ENCODE measurements at regions not wholly inside any gene's neighbourhood (a gene's known extent, or its start where the extent isn't known, plus 50 kb on each side); places are given as distances from the start of the nearest gene placed in this dataset.

- no peak for DNase-seq
- no peak overlapping the region for H3K27ac Mint-ChIP-seq
- intact Hi-C loops (cut with DNase I, micrococcal nuclease), result no loop called here
- no peaks in the 10 kb centered on the region for H3K9me3 ChIP-seq (ENCODE audit: control insufficient read depth in 1 of 2, insufficient read depth in 1 of 2, low read length in 2 of 2)
- no peak for ATAC-seq (ENCODE audit: poor library complexity)
- no peaks in the 10 kb centered on the region for H3K36me3 ChIP-seq (ENCODE audit: insufficient read depth, low read length)
- no peaks in the 10 kb centered on the region for H3K4me1 Mint-ChIP-seq (ENCODE audit: low read depth)
- CTCF ChIA-PET, result no interaction called here
- H3K27me3 Mint-ChIP-seq, result no peaks in the 10 kb centered on the region
- no peak for TF ChIP-seq CTCF (IDR thresholded peaks at IDR 0.05)
- no peak overlapping the region for H3K4me3 ChIP-seq (ENCODE audit: low read length)
- no peak overlapping the region for H3K4me3 Mint-ChIP-seq
- POLR2A ChIA-PET, result no interaction called here
- H3K27ac ChIP-seq (ENCODE audit: low read depth in 1 of 2, low read length in 2 of 2), result no peak overlapping the region
- H3K36me3 Mint-ChIP-seq (ENCODE audit: low read depth), result no peaks in the 10 kb centered on the region
- no peaks in the 10 kb centered on the region for H3K4me1 ChIP-seq (ENCODE audit: insufficient read depth, low read length)
- H3K9me3 Mint-ChIP-seq, result no peaks in the 10 kb centered on the region
- H3K27me3 ChIP-seq (ENCODE audit: control insufficient read depth in 1 of 2, insufficient read depth in 2 of 2, low read length in 2 of 2), result no peaks in the 10 kb centered on the region
Measured at GRCh38 chr13:73157031-73157430, 98.2 kb downstream of the KLF5 start.

- no peak overlapping the region for H3K27ac ChIP-seq (ENCODE audit: low read depth in 1 of 2, low read length in 2 of 2)
- H3K4me1 ChIP-seq (ENCODE audit: insufficient read depth, low read length), result no peaks in the 10 kb centered on the region
- ChIA-PET CTCF (no interaction called here), POLR2A (no interaction called here)
- peaks cover 0 to 8% of the 10 kb centered on the region in 2 experiments for H3K9me3 ChIP-seq (ENCODE audit: control insufficient read depth in 1 of 2, insufficient read depth in 1 of 2, low read length in 2 of 2)
- Mint-ChIP-seq H3K9me3 (no peaks in the 10 kb centered on the region), H3K4me1 (ENCODE audit: low read depth) (no peaks in the 10 kb centered on the region), H3K36me3 (ENCODE audit: low read depth) (no peaks in the 10 kb centered on the region), H3K27ac (no peak overlapping the region), H3K4me3 (no peak overlapping the region), H3K27me3 (no peaks in the 10 kb centered on the region)
- DNase-seq (no peak), ATAC-seq (ENCODE audit: poor library complexity) (no peak)
- intact Hi-C loops (cut with DNase I, micrococcal nuclease), result no loop called here
- H3K4me3 ChIP-seq (ENCODE audit: low read length), result no peak overlapping the region
- TF ChIP-seq CTCF (IDR thresholded peaks at IDR 0.05), result no peak
- H3K27me3 ChIP-seq (ENCODE audit: control insufficient read depth in 1 of 2, insufficient read depth in 2 of 2, low read length in 2 of 2), result peaks cover 0 to 2% of the 10 kb centered on the region in 2 experiments
- H3K36me3 ChIP-seq (ENCODE audit: insufficient read depth, low read length), result no peaks in the 10 kb centered on the region
Measured at GRCh38 chr13:73146707-73147106, 87.9 kb downstream of the KLF5 start.

- Histone ChIP-seq H3K36me3 (ENCODE audit: insufficient read depth, low read length) (no peaks in the 10 kb centered on the region), H3K27me3 (ENCODE audit: control insufficient read depth in 1 of 2, insufficient read depth in 2 of 2, low read length in 2 of 2) (peaks cover 0 to 2% of the 10 kb centered on the region in 2 experiments), H3K27ac (ENCODE audit: low read depth in 1 of 2, low read length in 2 of 2) (no peak overlapping the region), H3K4me1 (ENCODE audit: insufficient read depth, low read length) (no peaks in the 10 kb centered on the region), H3K9me3 (ENCODE audit: control insufficient read depth in 1 of 2, insufficient read depth in 1 of 2, low read length in 2 of 2) (peaks cover 0 to 8% of the 10 kb centered on the region in 2 experiments), H3K4me3 (ENCODE audit: low read length) (no peak overlapping the region)
- Mint-ChIP-seq H3K9me3 (no peaks in the 10 kb centered on the region), H3K27me3 (no peaks in the 10 kb centered on the region), H3K36me3 (ENCODE audit: low read depth) (no peaks in the 10 kb centered on the region), H3K4me1 (ENCODE audit: low read depth) (no peaks in the 10 kb centered on the region), H3K4me3 (no peak overlapping the region), H3K27ac (no peak overlapping the region)
- no peak for ATAC-seq (ENCODE audit: poor library complexity)
- CTCF ChIA-PET, result interaction anchor here (0.8 to 1.5 kb wide), 2 partner anchors 13 to 39 kb away, joined by 3 to 4 read pairs; no protein-coding TSS in a partner anchor
- intact Hi-C loops (cut with DNase I, micrococcal nuclease), result no loop called here
- POLR2A ChIA-PET, result no interaction called here
- no peak for TF ChIP-seq CTCF (IDR thresholded peaks at IDR 0.05)
- DNase-seq, result no peak
Measured at GRCh38 chr13:73142071-73142470, 83.3 kb downstream of the KLF5 start.
